ENCODE measurements at regions not wholly inside any gene's neighbourhood (a gene's known extent, or its start where the extent isn't known, plus 50 kb on each side); places are given as distances from the start of the nearest gene placed in this dataset.

DNA sequence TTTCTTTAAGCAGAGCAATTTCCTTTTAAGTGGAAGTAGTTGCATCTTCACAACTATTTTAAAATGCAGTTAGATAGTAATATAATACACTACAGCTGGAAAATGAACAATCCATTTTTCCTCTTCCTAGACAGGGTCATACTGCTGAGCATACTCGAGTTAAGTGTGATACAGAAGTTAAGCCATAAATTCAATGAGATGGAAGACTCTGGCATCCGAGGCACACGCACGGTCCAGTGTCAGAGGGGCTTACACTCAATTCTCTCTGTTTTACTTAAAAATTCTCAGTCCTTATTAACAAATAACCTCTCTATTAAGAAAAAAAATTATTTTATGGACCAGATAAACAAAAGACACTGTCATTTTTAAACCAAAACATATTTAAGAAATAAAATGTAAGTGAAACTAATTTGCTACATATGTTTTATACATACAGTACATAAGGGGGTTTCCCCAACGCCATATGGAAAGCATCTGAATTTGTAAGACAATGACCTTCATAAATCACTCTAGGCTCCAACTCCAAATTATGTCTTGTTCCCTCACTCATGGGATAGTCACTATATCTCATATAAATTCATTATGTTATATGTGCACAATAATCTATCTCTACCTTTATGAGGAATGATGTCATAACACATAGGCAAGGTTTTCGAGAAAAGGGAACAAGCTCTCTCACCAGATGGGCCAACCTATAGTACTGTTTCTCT is 315.3 kb downstream of the PAPSS1 start:
- TF ChIP-seq NFE2L2 (IDR thresholded peaks at IDR 0.05; ENCODE audit: low read depth, low read length) = no peak
- TF ChIP-seq, protein P1, sequence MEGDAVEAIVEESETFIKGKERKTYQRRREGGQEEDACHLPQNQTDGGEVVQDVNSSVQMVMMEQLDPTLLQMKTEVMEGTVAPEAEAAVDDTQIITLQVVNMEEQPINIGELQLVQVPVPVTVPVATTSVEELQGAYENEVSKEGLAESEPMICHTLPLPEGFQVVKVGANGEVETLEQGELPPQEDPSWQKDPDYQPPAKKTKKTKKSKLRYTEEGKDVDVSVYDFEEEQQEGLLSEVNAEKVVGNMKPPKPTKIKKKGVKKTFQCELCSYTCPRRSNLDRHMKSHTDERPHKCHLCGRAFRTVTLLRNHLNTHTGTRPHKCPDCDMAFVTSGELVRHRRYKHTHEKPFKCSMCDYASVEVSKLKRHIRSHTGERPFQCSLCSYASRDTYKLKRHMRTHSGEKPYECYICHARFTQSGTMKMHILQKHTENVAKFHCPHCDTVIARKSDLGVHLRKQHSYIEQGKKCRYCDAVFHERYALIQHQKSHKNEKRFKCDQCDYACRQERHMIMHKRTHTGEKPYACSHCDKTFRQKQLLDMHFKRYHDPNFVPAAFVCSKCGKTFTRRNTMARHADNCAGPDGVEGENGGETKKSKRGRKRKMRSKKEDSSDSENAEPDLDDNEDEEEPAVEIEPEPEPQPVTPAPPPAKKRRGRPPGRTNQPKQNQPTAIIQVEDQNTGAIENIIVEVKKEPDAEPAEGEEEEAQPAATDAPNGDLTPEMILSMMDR (conservative IDR thresholded peaks at IDR 0.05; ENCODE audit: low read depth, low read length) = no peak
